ENCODE measurements at regions not wholly inside any gene's neighbourhood (a gene's known extent, or its start where the extent isn't known, plus 50 kb on each side); places are given as distances from the start of the nearest gene placed in this dataset.

DNA sequence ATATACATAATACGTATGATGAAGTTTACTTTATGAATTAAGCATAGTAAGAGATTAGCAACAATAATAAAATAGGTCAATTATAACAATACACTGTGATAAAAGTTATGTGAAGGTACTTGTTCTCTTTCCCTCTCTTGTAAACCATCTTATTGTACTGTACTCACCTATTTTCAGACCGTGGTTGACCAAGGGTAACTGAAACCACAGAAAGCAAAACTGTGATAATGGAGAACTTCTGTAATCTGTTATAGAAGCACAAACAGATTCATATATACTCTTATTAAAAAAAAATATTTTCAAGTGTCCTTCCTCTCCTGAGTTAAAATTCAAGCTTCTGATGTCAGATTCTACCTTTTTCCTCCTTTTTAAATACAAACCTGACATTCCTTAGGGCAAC, 1247.8 kb upstream of the SORCS1 start:
- no peaks in the 10 kb centered on the region for H3K27me3 ChIP-seq
- H3K36me3 ChIP-seq = no peaks in the 10 kb centered on the region
- TF ChIP-seq, protein P1, sequence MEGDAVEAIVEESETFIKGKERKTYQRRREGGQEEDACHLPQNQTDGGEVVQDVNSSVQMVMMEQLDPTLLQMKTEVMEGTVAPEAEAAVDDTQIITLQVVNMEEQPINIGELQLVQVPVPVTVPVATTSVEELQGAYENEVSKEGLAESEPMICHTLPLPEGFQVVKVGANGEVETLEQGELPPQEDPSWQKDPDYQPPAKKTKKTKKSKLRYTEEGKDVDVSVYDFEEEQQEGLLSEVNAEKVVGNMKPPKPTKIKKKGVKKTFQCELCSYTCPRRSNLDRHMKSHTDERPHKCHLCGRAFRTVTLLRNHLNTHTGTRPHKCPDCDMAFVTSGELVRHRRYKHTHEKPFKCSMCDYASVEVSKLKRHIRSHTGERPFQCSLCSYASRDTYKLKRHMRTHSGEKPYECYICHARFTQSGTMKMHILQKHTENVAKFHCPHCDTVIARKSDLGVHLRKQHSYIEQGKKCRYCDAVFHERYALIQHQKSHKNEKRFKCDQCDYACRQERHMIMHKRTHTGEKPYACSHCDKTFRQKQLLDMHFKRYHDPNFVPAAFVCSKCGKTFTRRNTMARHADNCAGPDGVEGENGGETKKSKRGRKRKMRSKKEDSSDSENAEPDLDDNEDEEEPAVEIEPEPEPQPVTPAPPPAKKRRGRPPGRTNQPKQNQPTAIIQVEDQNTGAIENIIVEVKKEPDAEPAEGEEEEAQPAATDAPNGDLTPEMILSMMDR (IDR thresholded peaks at IDR 0.05; ENCODE audit: low read depth, low read length) = no peak
- DNase-seq = no peak
- H3K4me3 ChIP-seq (ENCODE audit: low read depth, low read length) = no peak overlapping the region
- no peaks in the 10 kb centered on the region for H3K4me1 ChIP-seq
- no peaks in the 10 kb centered on the region for H3K9me3 ChIP-seq

GRCh38 chr10:108411894-108412293, 1247.4 kb upstream of the SORCS1 start:
- Histone ChIP-seq H3K27me3 (no peaks in the 10 kb centered on the region), H3K4me3 (ENCODE audit: low read depth, low read length) (no peak overlapping the region), H3K9me3 (no peaks in the 10 kb centered on the region), H3K4me1 (no peaks in the 10 kb centered on the region), H3K36me3 (no peaks in the 10 kb centered on the region)
- DNase-seq = no peak
- TF ChIP-seq, protein P1 (IDR thresholded peaks at IDR 0.05; ENCODE audit: low read depth, low read length) = no peak

DNA sequence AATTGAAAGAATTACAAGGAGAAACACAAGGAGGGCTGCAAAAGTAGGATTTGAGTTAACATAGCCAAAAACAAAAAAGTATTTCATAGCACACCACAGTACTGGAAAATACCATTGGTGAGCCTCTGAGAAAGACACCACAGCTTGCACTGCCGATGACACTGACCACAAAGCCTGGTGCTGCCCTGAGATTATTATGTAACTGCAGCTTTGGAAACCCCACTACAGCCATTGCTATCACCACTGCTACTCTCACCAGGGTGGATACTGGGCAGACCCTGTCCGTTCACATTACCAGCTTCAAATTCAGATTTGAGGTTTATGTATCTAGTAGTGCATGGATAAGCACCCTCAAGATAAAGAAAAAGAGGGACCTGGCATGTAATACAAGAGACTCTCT, 1246.7 kb upstream of the SORCS1 start:
- Histone ChIP-seq H3K27me3 (no peaks in the 10 kb centered on the region), H3K4me3 (ENCODE audit: low read depth, low read length) (no peak overlapping the region), H3K36me3 (no peaks in the 10 kb centered on the region), H3K4me1 (no peaks in the 10 kb centered on the region), H3K9me3 (no peaks in the 10 kb centered on the region)
- TF ChIP-seq, protein P1 (IDR thresholded peaks at IDR 0.05; ENCODE audit: low read depth, low read length) = no peak
- DNase-seq = no peak

DNA sequence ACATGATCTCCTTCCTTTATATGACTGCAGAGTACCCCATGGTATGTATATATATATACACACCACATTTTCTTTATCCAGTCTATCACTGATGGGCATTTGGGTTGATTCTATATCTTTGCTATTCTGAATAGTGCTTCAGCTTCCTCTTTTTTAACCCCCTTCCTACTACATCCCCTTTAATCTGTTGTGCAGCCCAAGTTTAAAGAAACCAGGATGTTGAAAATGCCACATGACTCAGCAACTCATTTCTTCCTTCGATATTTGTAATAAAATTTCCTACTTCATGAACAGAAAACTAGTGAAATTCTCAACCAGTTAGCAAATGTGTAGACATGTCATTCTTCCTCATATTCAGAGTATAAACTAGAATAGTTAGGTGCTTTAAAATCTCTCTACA, 1245.7 kb upstream of the SORCS1 start:
- H3K4me1 ChIP-seq = no peaks in the 10 kb centered on the region
- no peaks in the 10 kb centered on the region for H3K27me3 ChIP-seq
- H3K36me3 ChIP-seq = no peaks in the 10 kb centered on the region
- DNase-seq = no peak
- H3K9me3 ChIP-seq = no peaks in the 10 kb centered on the region
- H3K4me3 ChIP-seq (ENCODE audit: low read depth, low read length) = no peak overlapping the region
- TF ChIP-seq, protein P1 (IDR thresholded peaks at IDR 0.05; ENCODE audit: low read depth, low read length) = no peak

DNA sequence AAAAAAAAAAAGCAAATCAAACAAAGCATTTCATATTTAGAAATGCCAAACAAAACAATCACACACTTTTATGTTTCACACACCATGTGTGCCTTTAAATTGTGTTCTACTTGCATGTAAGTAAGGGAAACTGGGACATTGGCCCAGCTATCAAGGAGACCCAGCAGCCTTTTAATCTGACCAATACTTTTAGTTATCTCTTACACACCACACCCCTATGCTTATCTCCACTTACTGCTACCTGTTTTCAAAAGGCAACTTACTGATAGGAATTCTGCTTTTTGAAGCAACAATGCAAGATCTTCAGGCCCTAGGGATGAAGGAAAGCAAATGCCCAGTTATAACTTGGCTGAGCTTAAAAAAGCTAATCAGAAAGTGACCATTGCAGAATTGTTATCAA, 1244.8 kb upstream of the SORCS1 start:
- TF ChIP-seq, protein P1 (IDR thresholded peaks at IDR 0.05; ENCODE audit: low read depth, low read length) = no peak
- Histone ChIP-seq H3K4me3 (ENCODE audit: low read depth, low read length) (no peak overlapping the region), H3K36me3 (no peaks in the 10 kb centered on the region), H3K27me3 (no peaks in the 10 kb centered on the region), H3K9me3 (no peaks in the 10 kb centered on the region), H3K4me1 (no peaks in the 10 kb centered on the region)
- DNase-seq = no peak

- Histone ChIP-seq H3K9me3 (no peaks in the 10 kb centered on the region), H3K36me3 (no peaks in the 10 kb centered on the region), H3K4me3 (ENCODE audit: low read depth, low read length) (no peak overlapping the region), H3K4me1 (no peaks in the 10 kb centered on the region), H3K27me3 (no peaks in the 10 kb centered on the region)
- TF ChIP-seq, protein P1 (IDR thresholded peaks at IDR 0.05; ENCODE audit: low read depth, low read length) = no peak
- no peak for DNase-seq
Observed at GRCh38 chr10:108404155-108404554, 1239.6 kb upstream of the SORCS1 start.
